Endothelial cell of umbilical vein (primary cell): ENCODE measurements at regions not wholly inside any gene's neighbourhood (a gene's known extent, or its start where the extent isn't known, plus 50 kb on each side); places are given as distances from the start of the nearest gene placed in this dataset.

ENCODE experiments used
- BruUV-seq: library from RNA; stranded (reverse); fragments of 400-500 nt; replicated peaks from 2 replicates; lab custom pipeline; 2021; lab: Mats Ljungman, UMichigan
- CTCF ChIA-PET: fragments of 300-600, 350-600 bp; sonication (Branson Sonifier 250); formaldehyde crosslinking; loops from one replicate; lab custom pipeline; 2021; ENCODE audit warnings: antibody characterized with exemption, inconsistent platforms; lab: Charles Lee
- POLR2A ChIA-PET: fragments of 300-600, 350-600 bp; sonication (Branson Sonifier 250); formaldehyde crosslinking; loops from one replicate; lab custom pipeline; 2021; ENCODE audit warnings: antibody characterized with exemption, inconsistent platforms; lab: Charles Lee
- DNase-seq: peaks from one replicate; pipeline ENCODE4 v3.0.0-alpha.2; 2011; ENCODE audit warnings: low read depth, low spot score
- FAIRE-seq: peaks from 2 replicates; lab custom pipeline; 2011; peaks lifted over from hg19 to GRCh38; lab: Jason Lieb, UNC
- H2AFZ ChIP-seq: 2 replicates; pipeline ENCODE4 v1.6.0; 2012; ENCODE audit warnings: low read depth, low read length, control low read depth, inconsistent platforms
- H3K27ac ChIP-seq: 2 replicates; pipeline ENCODE4 v1.5.1; 2011; ENCODE audit warnings: low read depth, mild to moderate bottlenecking, control low read depth, low read length, moderate library complexity; ENCODE audit not compliant: insufficient read depth
- H3K27me3 ChIP-seq, 2 experiments: 2 replicates each; pipeline versions ENCODE4 v1.6.0 to v1.6.1; 2011; ENCODE audit warnings: low read length in 2 of 2, mixed read lengths in 1 of 2; ENCODE audit not compliant: control insufficient read depth in 2 of 2, insufficient read depth in 2 of 2
- H3K36me3 ChIP-seq, 2 experiments: 2 replicates in 1 of 2; 3 replicates in 1 of 2; pipeline ENCODE4 v1.5.1; 2011; ENCODE audit warnings: low read length in 2 of 2, mild to moderate bottlenecking in 1 of 2, moderate library complexity in 1 of 2; ENCODE audit not compliant: control insufficient read depth in 2 of 2, insufficient read depth in 2 of 2; ENCODE audit errors: extremely low read depth in 1 of 2
- H3K4me1 ChIP-seq: 3 replicates; pipeline ENCODE4 v1.5.1; 2011; ENCODE audit warnings: mild to moderate bottlenecking, low read length; ENCODE audit not compliant: control insufficient read depth, insufficient read depth; ENCODE audit errors: extremely low read depth
- H3K4me2 ChIP-seq: 2 replicates; pipeline ENCODE4 v1.6.1; 2011; ENCODE audit warnings: low read length, control low read depth, mixed read lengths; ENCODE audit not compliant: insufficient read depth
- H3K4me3 ChIP-seq, 3 experiments: fragments of 200-600 bp in 1 of 3; sonication (generic), shearing (Covaris generic) in 1 of 3; replicated peaks in 1 of 3; 2 replicates each; pipeline ENCODE4 v1.5.1; 2011 to 2016; ENCODE audit warnings: control low read depth in 3 of 3, low read length in 3 of 3, mild to moderate bottlenecking in 2 of 3, inconsistent platforms in 1 of 3, low read depth in 1 of 3, moderate library complexity in 1 of 3; ENCODE audit not compliant: insufficient read depth in 1 of 3
- H3K79me2 ChIP-seq: 2 replicates; pipeline ENCODE4 v1.6.0; 2012; ENCODE audit warnings: low read length, inconsistent platforms; ENCODE audit not compliant: control insufficient read depth, insufficient read depth
- H3K9ac ChIP-seq: replicated peaks from 2 replicates; pipeline ENCODE3; 2011; ENCODE audit warnings: low read length, control low read depth; ENCODE audit not compliant: insufficient read depth; ENCODE audit errors: extremely low read depth
- H3K9me1 ChIP-seq: replicated peaks from 3 replicates; pipeline ENCODE4 v1.6.0; 2011; ENCODE audit warnings: mild to moderate bottlenecking, low read length; ENCODE audit not compliant: control insufficient read depth, insufficient read depth; ENCODE audit errors: extremely low read depth
- H3K9me3 ChIP-seq: replicated peaks from 2 replicates; pipeline ENCODE4 v1.5.1; 2012; ENCODE audit warnings: low read length, inconsistent platforms; ENCODE audit not compliant: control insufficient read depth, insufficient read depth
- H4K20me1 ChIP-seq: replicated peaks from 2 replicates; pipeline ENCODE3; 2011; ENCODE audit warnings: mild to moderate bottlenecking, low read length; ENCODE audit not compliant: control insufficient read depth, insufficient read depth; ENCODE audit errors: extremely low read depth
- CTCF ChIP-seq, 2 donors: IDR thresholded peaks; 1 replicate in 1 of 2; 2 replicates in 1 of 2; pipeline ENCODE4 v1.5.1; 2011; ENCODE audit warnings: low read length in 2 of 2, mild to moderate bottlenecking in 2 of 2, moderate library complexity in 2 of 2, control low read depth in 1 of 2, inconsistent platforms in 1 of 2, low read depth in 1 of 2; ENCODE audit not compliant: insufficient read depth in 1 of 2; ENCODE audit errors: extremely low read depth in 1 of 2
- GATA2 ChIP-seq: IDR thresholded peaks from 2 replicates; pipeline ENCODE4 v1.7.0; 2011; ENCODE audit warnings: low read depth, mild to moderate bottlenecking, moderate library complexity, mixed read lengths, low read length; ENCODE audit not compliant: insufficient read length, insufficient read depth
- JUN ChIP-seq: IDR thresholded peaks from 2 replicates; pipeline ENCODE4 v1.6.1; 2011; ENCODE audit warnings: borderline replicate concordance, low read depth; ENCODE audit not compliant: insufficient read length, insufficient read depth
- MAX ChIP-seq: IDR thresholded peaks from 2 replicates; pipeline ENCODE4 v1.6.1; 2011; ENCODE audit not compliant: insufficient read depth, insufficient read length
- POLR2A ChIP-seq: IDR thresholded peaks from 2 replicates; pipeline ENCODE4 v1.6.1; 2012; ENCODE audit warnings: low read depth, mild to moderate bottlenecking, control low read depth, low read length
- POLR2AphosphoS5 ChIP-seq: IDR thresholded peaks from 2 replicates; pipeline ENCODE4 v1.6.1; 2012; ENCODE audit warnings: low read depth, mild to moderate bottlenecking, control low read depth, low read length, moderate library complexity; ENCODE audit not compliant: insufficient read depth
- dilution Hi-C: fragments of 300-500 bp; cut with MboI; formaldehyde crosslinking; loops from one replicate; pipeline ENCODE4 v1.15.0; 2019; ENCODE audit warnings: low sequenced_read_pairs; ENCODE audit not compliant: extremely low pct_ligation_motif_present
- intact Hi-C: fragments of 100-400 bp; cut with micrococcal nuclease; formaldehyde crosslinking; loops from one replicate; pipeline ENCODE4 v1.10.0; 2022

DNA sequence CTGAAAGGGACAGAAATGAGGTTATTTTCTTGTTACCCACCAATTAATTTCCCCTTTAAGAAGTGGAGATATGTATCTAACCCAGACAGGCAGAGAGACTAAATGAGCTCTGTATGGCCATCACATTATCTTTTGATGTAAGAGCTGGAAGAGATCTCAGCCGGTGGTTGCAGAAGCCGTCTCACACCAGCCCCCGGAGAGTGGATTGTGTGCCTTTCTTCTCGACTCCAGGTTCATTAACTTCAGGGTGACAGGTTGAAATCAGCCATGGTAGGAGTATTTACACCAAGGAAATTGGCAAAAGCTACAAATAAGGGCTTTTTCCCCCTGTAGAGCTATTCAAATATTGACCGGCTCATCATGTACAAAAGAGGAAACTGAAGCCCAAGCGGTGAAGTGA is 580.3 kb upstream of the CADM1 start:
- no peak for TF ChIP-seq MAX
- TF ChIP-seq JUN: no peak
- no peak for TF ChIP-seq POLR2A
- intact Hi-C loops: no loop called here
- FAIRE-seq: no peak

GRCh38 chr11:116082256-116082655 is 578.0 kb upstream of the CADM1 start:
- no TSS peak for BruUV-seq
- Histone ChIP-seq H3K4me2 (no peak overlapping the region), H4K20me1 (no peaks in the 10 kb centered on the region), H3K9me3 (no peaks in the 10 kb centered on the region), H3K9ac (no peak overlapping the region), H3K27me3 (no peaks in the 10 kb centered on the region), H3K27ac (no peak overlapping the region), H2AFZ (no peak overlapping the region), H3K9me1 (no peaks in the 10 kb centered on the region), H3K4me1 (no peaks in the 10 kb centered on the region), H3K36me3 (no peaks in the 10 kb centered on the region), H3K4me3 (no peak overlapping the region), H3K79me2 (no peaks in the 10 kb centered on the region)
- dilution Hi-C loops (no loop called here), intact Hi-C loops (no loop called here)
- FAIRE-seq (no peak), DNase-seq (no peak)
- CTCF ChIA-PET: no interaction called here
- POLR2A ChIA-PET: no interaction called here
- no peak for TF ChIP-seq GATA2
- TF ChIP-seq POLR2A: no peak
- no peak for TF ChIP-seq POLR2AphosphoS5
- TF ChIP-seq CTCF (IDR thresholded peaks at IDR 0.05; ENCODE audit: extremely low read depth in 1 of 2, insufficient read depth in 1 of 2, low read depth in 1 of 2, low read length in 2 of 2): no peak

More for the DNA sequence above, 580.3 kb upstream of the CADM1 start:
- Histone ChIP-seq H3K9me1 (no peaks in the 10 kb centered on the region), H2AFZ (no peak overlapping the region), H3K9ac (no peak overlapping the region), H3K79me2 (no peaks in the 10 kb centered on the region), H3K9me3 (no peaks in the 10 kb centered on the region), H3K27ac (no peak overlapping the region), H4K20me1 (no peaks in the 10 kb centered on the region), H3K36me3 (no peaks in the 10 kb centered on the region), H3K4me2 (no peak overlapping the region), H3K4me3 (no peak overlapping the region), H3K27me3 (no peaks in the 10 kb centered on the region), H3K4me1 (no peaks in the 10 kb centered on the region)
- BruUV-seq: no TSS peak
- no peak for DNase-seq
- POLR2A ChIA-PET: no interaction called here
- CTCF ChIA-PET: no interaction called here
- dilution Hi-C loops: no loop called here
